ENCODE measurements at regions not wholly inside any gene's neighbourhood (a gene's known extent, or its start where the extent isn't known, plus 50 kb on each side); places are given as distances from the start of the nearest gene placed in this dataset.

GRCh38 chr17:53168413-53168812 lies 654.3 kb upstream of the KIF2B start:
- DNase-seq (ENCODE audit: low read depth) = no peak

GRCh38 chr17:53166731-53167130 lies 656.0 kb upstream of the KIF2B start:
- DNase-seq (ENCODE audit: low read depth) = no peak

- no peak for DNase-seq (ENCODE audit: low read depth)
Observed at GRCh38 chr17:53150101-53150698, 672.5 kb upstream of the KIF2B start.

GRCh38 chr17:53149316-53149715 lies 673.4 kb upstream of the KIF2B start:
- no peak for DNase-seq (ENCODE audit: low read depth)

- DNase-seq (ENCODE audit: low read depth) = no peak
Observed at GRCh38 chr17:53148058-53148457, 674.7 kb upstream of the KIF2B start.

- DNase-seq (ENCODE audit: low read depth) = no peak
Observed at GRCh38 chr17:53142890-53143289, 679.8 kb upstream of the KIF2B start.

- no peak for DNase-seq (ENCODE audit: low read depth)
Observed at GRCh38 chr17:53141731-53142130, 681.0 kb upstream of the KIF2B start.

- DNase-seq (ENCODE audit: low read depth) = no peak
Observed at GRCh38 chr17:53141280-53141679, 681.4 kb upstream of the KIF2B start.

- no peak for DNase-seq (ENCODE audit: low read depth)
Observed at GRCh38 chr17:53137869-53138268, 684.9 kb upstream of the KIF2B start.

- no peak for DNase-seq (ENCODE audit: low read depth)
Observed at GRCh38 chr17:53135969-53136368, 686.8 kb upstream of the KIF2B start.

GRCh38 chr17:53134548-53134947 lies 688.2 kb upstream of the KIF2B start:
- no peak for DNase-seq (ENCODE audit: low read depth)

GRCh38 chr17:53133876-53134275 lies 688.9 kb upstream of the KIF2B start:
- DNase-seq (ENCODE audit: low read depth) = no peak

GRCh38 chr17:53129863-53130262 lies 692.9 kb upstream of the KIF2B start:
- DNase-seq (ENCODE audit: low read depth) = no peak

- DNase-seq (ENCODE audit: low read depth) = no peak
Observed at GRCh38 chr17:53127331-53127730, 695.4 kb upstream of the KIF2B start.

- no peak for DNase-seq (ENCODE audit: low read depth)
Observed at GRCh38 chr17:53122966-53123365, 699.8 kb upstream of the KIF2B start.

- DNase-seq (ENCODE audit: low read depth) = no peak
Observed at GRCh38 chr17:53119773-53120172, 703.0 kb upstream of the KIF2B start.

GRCh38 chr17:53118948-53119347 lies 703.8 kb upstream of the KIF2B start:
- DNase-seq (ENCODE audit: low read depth) = no peak

GRCh38 chr17:53106886-53107285 lies 715.8 kb upstream of the KIF2B start:
- DNase-seq (ENCODE audit: low read depth) = no peak

- DNase-seq (ENCODE audit: low read depth) = no peak
Observed at GRCh38 chr17:53101706-53102105, 721.0 kb upstream of the KIF2B start.

GRCh38 chr17:53100126-53100525 lies 722.6 kb upstream of the KIF2B start:
- no peak for DNase-seq (ENCODE audit: low read depth)

- DNase-seq (ENCODE audit: low read depth) = no peak
Observed at GRCh38 chr17:53093391-53093790, 729.3 kb upstream of the KIF2B start.

- no peak for DNase-seq (ENCODE audit: low read depth)
Observed at GRCh38 chr17:53092072-53092471, 730.7 kb upstream of the KIF2B start.

GRCh38 chr17:53090770-53091169 lies 732.0 kb upstream of the KIF2B start:
- no peak for DNase-seq (ENCODE audit: low read depth)

- no peak for DNase-seq (ENCODE audit: low read depth)
Observed at GRCh38 chr17:53088481-53088880, 734.2 kb upstream of the KIF2B start.

- no peak for DNase-seq (ENCODE audit: low read depth)
Observed at GRCh38 chr17:53061446-53061845, 761.3 kb upstream of the KIF2B start.
